HL-60 (cell line): ENCODE measurements at regions not wholly inside any gene's neighbourhood (a gene's known extent, or its start where the extent isn't known, plus 50 kb on each side); places are given as distances from the start of the nearest gene placed in this dataset.

Experiments used
- POLR2AphosphoS5 ChIP-seq: IDR thresholded peaks from 2 replicates; pipeline ENCODE4 v1.6.1; 2012; ENCODE audit warnings: low read depth
- TF ChIP-seq, protein P1 (sequence below): IDR thresholded peaks from one replicate; pipeline ENCODE4 v1.5.1; 2011; ENCODE audit warnings: low read length, control low read depth, inconsistent platforms; ENCODE audit not compliant: insufficient read depth

DNA sequence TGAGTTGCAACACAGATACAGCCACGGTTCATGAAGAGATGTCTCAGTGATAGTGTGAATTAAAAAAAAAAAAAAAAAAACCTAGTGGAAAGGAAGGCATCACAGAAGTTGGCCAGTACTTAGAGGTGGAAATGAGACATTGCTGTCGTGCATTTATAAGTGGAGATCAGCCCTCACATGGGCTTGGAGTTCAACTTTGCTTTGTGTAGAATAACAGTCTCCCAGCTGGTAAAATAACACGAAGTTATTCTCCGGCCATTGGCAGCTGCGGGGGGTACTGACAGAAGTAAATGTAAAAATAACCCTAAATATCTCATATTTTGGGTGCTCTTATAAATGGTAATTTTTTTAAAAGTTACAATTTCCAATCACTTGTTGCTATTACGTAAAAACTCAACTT, 98.8 kb upstream of the TMEM18 start:
- TF ChIP-seq, protein P1, sequence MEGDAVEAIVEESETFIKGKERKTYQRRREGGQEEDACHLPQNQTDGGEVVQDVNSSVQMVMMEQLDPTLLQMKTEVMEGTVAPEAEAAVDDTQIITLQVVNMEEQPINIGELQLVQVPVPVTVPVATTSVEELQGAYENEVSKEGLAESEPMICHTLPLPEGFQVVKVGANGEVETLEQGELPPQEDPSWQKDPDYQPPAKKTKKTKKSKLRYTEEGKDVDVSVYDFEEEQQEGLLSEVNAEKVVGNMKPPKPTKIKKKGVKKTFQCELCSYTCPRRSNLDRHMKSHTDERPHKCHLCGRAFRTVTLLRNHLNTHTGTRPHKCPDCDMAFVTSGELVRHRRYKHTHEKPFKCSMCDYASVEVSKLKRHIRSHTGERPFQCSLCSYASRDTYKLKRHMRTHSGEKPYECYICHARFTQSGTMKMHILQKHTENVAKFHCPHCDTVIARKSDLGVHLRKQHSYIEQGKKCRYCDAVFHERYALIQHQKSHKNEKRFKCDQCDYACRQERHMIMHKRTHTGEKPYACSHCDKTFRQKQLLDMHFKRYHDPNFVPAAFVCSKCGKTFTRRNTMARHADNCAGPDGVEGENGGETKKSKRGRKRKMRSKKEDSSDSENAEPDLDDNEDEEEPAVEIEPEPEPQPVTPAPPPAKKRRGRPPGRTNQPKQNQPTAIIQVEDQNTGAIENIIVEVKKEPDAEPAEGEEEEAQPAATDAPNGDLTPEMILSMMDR, result no peak
- no peak for TF ChIP-seq POLR2AphosphoS5
